Transverse colon (tissue), 4 donors: ENCODE measurements at regions not wholly inside any gene's neighbourhood (a gene's known extent, or its start where the extent isn't known, plus 50 kb on each side); places are given as distances from the start of the nearest gene placed in this dataset.

Source experiments
- EP300 ChIP-seq: sonication (generic); formaldehyde crosslinking; IDR thresholded peaks from one replicate; pipeline ENCODE4 v1.6.1; 2017; ENCODE audit warnings: antibody characterized with exemption, low read depth
- POLR2A ChIP-seq: fragments of 450-650 bp; IDR thresholded peaks from one replicate; pipeline ENCODE4 v1.6.1; 2016; ENCODE audit warnings: antibody characterized with exemption, mild to moderate bottlenecking, moderate library complexity
- POLR2AphosphoS5 ChIP-seq, 3 donors: sonication (generic); formaldehyde crosslinking; IDR thresholded peaks; one replicate each; pipeline ENCODE4 v1.6.1; 2016; ENCODE audit warnings: antibody characterized with exemption in 3 of 3
- TF ChIP-seq, protein P1 (sequence below), 5 experiments: fragments of 200-600 bp in 3 of 5; fragments of 450-650 bp in 2 of 5; sonication (generic) in 3 of 5; IDR thresholded peaks; 1 replicate in 2 of 5; 2 replicates in 3 of 5; pipeline ENCODE4 v1.5.1; 2016 to 2017; ENCODE audit warnings: antibody characterized with exemption in 5 of 5, inconsistent platforms in 3 of 5, mild to moderate bottlenecking in 2 of 5, moderate library complexity in 1 of 5

DNA sequence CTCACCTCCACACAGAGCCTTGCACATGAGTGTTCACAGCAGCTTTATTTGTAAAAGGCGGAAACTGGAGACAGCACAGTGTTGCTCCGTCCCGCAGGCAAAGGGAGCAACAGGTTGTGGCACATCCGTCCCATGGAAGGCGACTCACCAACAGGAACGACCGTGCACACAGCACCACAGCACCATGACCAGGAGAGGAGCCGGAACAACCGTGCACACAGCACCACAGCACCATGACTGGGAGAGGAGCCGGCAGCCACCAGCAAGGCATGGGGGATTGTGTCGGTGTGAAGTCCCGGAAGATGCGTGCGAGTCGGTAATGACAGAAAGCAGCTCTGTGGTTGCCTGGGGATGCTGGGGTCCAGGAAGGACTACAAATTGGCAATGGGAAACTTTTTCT lies 158.5 kb downstream of the C9orf50 start:
- TF ChIP-seq EP300 (no peak), POLR2A (no peak), POLR2AphosphoS5 (IDR thresholded peaks at IDR 0.05) (no peak)
- TF ChIP-seq, protein P1, sequence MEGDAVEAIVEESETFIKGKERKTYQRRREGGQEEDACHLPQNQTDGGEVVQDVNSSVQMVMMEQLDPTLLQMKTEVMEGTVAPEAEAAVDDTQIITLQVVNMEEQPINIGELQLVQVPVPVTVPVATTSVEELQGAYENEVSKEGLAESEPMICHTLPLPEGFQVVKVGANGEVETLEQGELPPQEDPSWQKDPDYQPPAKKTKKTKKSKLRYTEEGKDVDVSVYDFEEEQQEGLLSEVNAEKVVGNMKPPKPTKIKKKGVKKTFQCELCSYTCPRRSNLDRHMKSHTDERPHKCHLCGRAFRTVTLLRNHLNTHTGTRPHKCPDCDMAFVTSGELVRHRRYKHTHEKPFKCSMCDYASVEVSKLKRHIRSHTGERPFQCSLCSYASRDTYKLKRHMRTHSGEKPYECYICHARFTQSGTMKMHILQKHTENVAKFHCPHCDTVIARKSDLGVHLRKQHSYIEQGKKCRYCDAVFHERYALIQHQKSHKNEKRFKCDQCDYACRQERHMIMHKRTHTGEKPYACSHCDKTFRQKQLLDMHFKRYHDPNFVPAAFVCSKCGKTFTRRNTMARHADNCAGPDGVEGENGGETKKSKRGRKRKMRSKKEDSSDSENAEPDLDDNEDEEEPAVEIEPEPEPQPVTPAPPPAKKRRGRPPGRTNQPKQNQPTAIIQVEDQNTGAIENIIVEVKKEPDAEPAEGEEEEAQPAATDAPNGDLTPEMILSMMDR (IDR thresholded peaks at IDR 0.05): no peak
